Prostate gland (tissue), 2 donors: ENCODE measurements at regions not wholly inside any gene's neighbourhood (a gene's known extent, or its start where the extent isn't known, plus 50 kb on each side); places are given as distances from the start of the nearest gene placed in this dataset.

ENCODE experiments used
- DNase-seq: peaks from one replicate; pipeline ENCODE4 v3.0.0-alpha.2; 2019; ENCODE audit warnings: low spot score
- H3K27ac ChIP-seq, 2 donors: fragments of 200-600 bp; sonication (generic); 2 replicates each; pipeline ENCODE4 v1.5.1; 2017 to 2019
- H3K27me3 ChIP-seq: fragments of 200-600 bp; sonication (generic); replicated peaks from 2 replicates; pipeline ENCODE4 v1.5.1; 2019; ENCODE audit not compliant: insufficient read depth
- H3K36me3 ChIP-seq, 2 donors: fragments of 200-600 bp; sonication (generic); 1 replicate in 1 of 2; 2 replicates in 1 of 2; pipeline versions ENCODE4 v1.5.1 to v1.8.1; 2017 to 2019
- H3K4me1 ChIP-seq: fragments of 200-600 bp; sonication (generic); replicated peaks from 2 replicates; pipeline ENCODE4 v1.5.1; 2019
- H3K4me3 ChIP-seq, 2 donors: fragments of 200-600 bp; sonication (generic); 2 replicates each; pipeline ENCODE4 v1.5.1; 2017 to 2019
- H3K9me3 ChIP-seq: fragments of 200-600 bp; sonication (generic); 2 replicates; pipeline ENCODE4 v1.5.1; 2017
- POLR2A ChIP-seq: fragments of 450-650 bp; IDR thresholded peaks from one replicate; pipeline ENCODE4 v1.6.1; 2016; ENCODE audit warnings: antibody characterized with exemption, mild to moderate bottlenecking
- POLR2AphosphoS5 ChIP-seq: sonication (generic); formaldehyde crosslinking; IDR thresholded peaks from one replicate; pipeline ENCODE4 v1.6.1; 2017; ENCODE audit warnings: antibody characterized with exemption
- WGBS: methylation state at CpG from one replicate; pipeline ENCODE4 v1.1.5; 2018; 5-methylcytosine and 5-hydroxymethylcytosine counted together
- intact Hi-C: fragments of 100-400 bp; cut with DNase I; formaldehyde crosslinking; loops from one replicate; pipeline ENCODE4 v1.14.2; 2022
- TF ChIP-seq, protein P1 (sequence below), 4 experiments: fragments of 200-600 bp in 2 of 4; fragments of 450-650 bp in 2 of 4; sonication (generic) in 2 of 4; IDR thresholded peaks; 1 replicate in 3 of 4; 2 replicates in 1 of 4; pipeline ENCODE4 v1.5.1; 2016 to 2019; ENCODE audit warnings: antibody characterized with exemption in 4 of 4, mild to moderate bottlenecking in 2 of 4, moderate library complexity in 2 of 4

DNA sequence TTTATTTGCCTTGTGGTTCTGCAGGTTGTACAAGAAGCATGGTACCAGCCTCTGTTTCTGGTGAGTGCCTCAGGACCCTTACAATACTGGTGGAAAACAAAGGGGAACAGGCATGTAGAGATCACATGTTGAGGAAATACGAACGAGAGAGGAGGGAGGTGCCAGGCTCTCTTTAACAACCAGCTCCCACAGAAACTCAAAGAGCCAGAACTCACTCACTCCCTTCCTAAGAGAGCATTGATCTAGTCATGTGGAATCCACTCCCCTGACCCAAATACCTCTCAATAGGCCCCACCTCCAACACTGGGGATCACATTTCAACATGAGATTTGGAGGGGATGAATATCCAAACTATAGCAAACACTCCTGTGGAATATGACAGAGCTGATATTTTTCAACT lies 938.0 kb downstream of the GALC start:
- no peaks in the 10 kb centered on the region for H3K4me1 ChIP-seq
- H3K9me3 ChIP-seq = no peaks in the 10 kb centered on the region
- TF ChIP-seq, protein P1, sequence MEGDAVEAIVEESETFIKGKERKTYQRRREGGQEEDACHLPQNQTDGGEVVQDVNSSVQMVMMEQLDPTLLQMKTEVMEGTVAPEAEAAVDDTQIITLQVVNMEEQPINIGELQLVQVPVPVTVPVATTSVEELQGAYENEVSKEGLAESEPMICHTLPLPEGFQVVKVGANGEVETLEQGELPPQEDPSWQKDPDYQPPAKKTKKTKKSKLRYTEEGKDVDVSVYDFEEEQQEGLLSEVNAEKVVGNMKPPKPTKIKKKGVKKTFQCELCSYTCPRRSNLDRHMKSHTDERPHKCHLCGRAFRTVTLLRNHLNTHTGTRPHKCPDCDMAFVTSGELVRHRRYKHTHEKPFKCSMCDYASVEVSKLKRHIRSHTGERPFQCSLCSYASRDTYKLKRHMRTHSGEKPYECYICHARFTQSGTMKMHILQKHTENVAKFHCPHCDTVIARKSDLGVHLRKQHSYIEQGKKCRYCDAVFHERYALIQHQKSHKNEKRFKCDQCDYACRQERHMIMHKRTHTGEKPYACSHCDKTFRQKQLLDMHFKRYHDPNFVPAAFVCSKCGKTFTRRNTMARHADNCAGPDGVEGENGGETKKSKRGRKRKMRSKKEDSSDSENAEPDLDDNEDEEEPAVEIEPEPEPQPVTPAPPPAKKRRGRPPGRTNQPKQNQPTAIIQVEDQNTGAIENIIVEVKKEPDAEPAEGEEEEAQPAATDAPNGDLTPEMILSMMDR (IDR thresholded peaks at IDR 0.05) = no peak
- no peak for TF ChIP-seq POLR2A
- no peak for TF ChIP-seq POLR2AphosphoS5
- H3K4me3 ChIP-seq = no peak overlapping the region
- no peaks in the 10 kb centered on the region for H3K36me3 ChIP-seq
- H3K27me3 ChIP-seq = no peaks in the 10 kb centered on the region
- intact Hi-C loops = no loop called here
- 58% methylated on average over 2 of the region's 2 CpGs for WGBS
- DNase-seq = no peak
- no peak overlapping the region for H3K27ac ChIP-seq

DNA sequence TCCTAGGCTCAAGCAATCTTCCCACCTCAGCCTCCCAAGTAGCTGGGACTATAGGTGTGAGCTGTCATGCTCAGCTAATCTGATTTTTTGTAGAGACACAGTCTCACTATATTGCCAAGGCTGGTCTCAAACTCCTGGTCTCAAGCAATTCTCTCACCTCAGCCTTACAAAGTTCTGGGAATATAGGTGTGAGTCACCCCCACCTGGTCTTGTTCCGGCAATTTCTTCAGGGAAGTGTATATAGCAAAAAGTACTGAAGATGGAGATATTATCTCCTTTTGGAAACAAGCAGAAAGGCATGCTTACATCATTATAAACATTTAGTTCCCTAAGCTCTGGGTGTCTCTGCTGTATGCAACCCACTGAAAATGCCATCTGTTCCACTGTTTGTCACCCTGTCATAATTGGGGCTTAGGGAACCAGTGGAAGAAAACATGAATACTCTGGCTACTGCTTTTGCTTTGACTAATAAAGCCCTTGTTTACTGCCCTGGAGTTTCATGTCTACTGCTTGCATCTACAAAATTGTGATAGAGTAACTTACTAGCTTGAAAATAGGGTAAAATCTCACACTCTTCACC lies 940.2 kb downstream of the GALC start:
- Histone ChIP-seq H3K4me1 (no peaks in the 10 kb centered on the region), H3K27me3 (no peaks in the 10 kb centered on the region), H3K4me3 (no peak overlapping the region), H3K27ac (no peak overlapping the region), H3K9me3 (no peaks in the 10 kb centered on the region), H3K36me3 (no peaks in the 10 kb centered on the region)
- intact Hi-C loops = no loop called here
- WGBS = 67% methylated on average over 1 of the region's 1 CpG
- TF ChIP-seq, protein P1 (IDR thresholded peaks at IDR 0.05) = no peak
- no peak for TF ChIP-seq POLR2AphosphoS5
- no peak for TF ChIP-seq POLR2A
- no peak for DNase-seq

GRCh38 chr14:87050421-87050820 lies 942.6 kb downstream of the GALC start:
- no peak overlapping the region for H3K27ac ChIP-seq
- no peaks in the 10 kb centered on the region for H3K4me1 ChIP-seq
- no peaks in the 10 kb centered on the region for H3K27me3 ChIP-seq
- H3K36me3 ChIP-seq = no peaks in the 10 kb centered on the region
- DNase-seq = no peak
- 64% methylated on average over 1 of the region's 1 CpG for WGBS
- no peaks in the 10 kb centered on the region for H3K9me3 ChIP-seq
- TF ChIP-seq POLR2A = no peak
- TF ChIP-seq POLR2AphosphoS5 = no peak
- TF ChIP-seq, protein P1 (IDR thresholded peaks at IDR 0.05) = no peak
- H3K4me3 ChIP-seq = no peak overlapping the region
- intact Hi-C loops = no loop called here

DNA sequence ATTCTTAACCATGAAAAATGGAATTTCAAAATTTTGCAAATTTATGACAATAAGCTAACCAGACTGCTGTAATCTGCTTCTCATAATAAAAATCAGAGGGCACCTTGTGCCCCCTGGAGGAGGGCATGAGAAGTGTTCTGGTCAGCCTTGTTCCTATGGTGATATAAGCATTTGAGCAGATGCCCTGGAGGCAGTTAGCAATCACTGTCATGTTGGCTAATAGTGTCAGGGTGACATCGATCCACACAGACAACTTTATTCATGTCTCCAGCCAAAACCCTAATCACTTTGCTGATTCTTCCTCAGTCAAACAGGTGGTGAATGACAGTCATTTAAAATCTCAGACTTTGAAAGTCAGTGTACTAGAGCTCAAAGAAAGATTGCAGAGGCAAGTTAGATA lies 943.0 kb downstream of the GALC start:
- H3K36me3 ChIP-seq = no peaks in the 10 kb centered on the region
- 5% methylated on average over 1 of the region's 1 CpG for WGBS
- intact Hi-C loops = no loop called here
- no peak for DNase-seq
- no peaks in the 10 kb centered on the region for H3K27me3 ChIP-seq
- no peaks in the 10 kb centered on the region for H3K4me1 ChIP-seq
- H3K9me3 ChIP-seq = no peaks in the 10 kb centered on the region
- no peak overlapping the region for H3K4me3 ChIP-seq
- H3K27ac ChIP-seq = no peak overlapping the region
- TF ChIP-seq POLR2AphosphoS5 (no peak), POLR2A (no peak)
- TF ChIP-seq, protein P1 (IDR thresholded peaks at IDR 0.05) = no peak

DNA sequence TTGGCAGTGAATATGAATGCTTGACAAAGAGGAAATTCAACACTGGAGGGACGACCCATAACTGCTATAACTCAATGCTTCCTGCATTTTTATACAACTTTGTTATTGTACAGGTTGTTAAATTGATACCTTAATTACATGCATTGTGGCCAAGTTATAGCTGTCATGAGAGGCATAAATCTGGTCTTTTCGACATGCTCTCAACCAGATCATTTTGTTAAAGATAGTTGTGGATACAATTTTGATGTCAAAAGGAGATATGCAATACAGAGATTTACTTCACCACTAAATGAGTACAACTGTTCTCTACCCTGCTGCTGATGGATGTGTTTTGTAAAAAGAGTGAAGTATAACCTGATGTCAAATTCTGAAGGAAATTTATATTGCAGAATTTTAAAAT lies 946.0 kb downstream of the GALC start:
- H3K4me1 ChIP-seq = no peaks in the 10 kb centered on the region
- TF ChIP-seq POLR2A (no peak), POLR2AphosphoS5 (no peak)
- TF ChIP-seq, protein P1 (IDR thresholded peaks at IDR 0.05) = no peak
- intact Hi-C loops = no loop called here

More for the DNA sequence above, 946.0 kb downstream of the GALC start:
- no peak for DNase-seq
- Histone ChIP-seq H3K4me3 (no peak overlapping the region), H3K36me3 (no peaks in the 10 kb centered on the region), H3K9me3 (no peaks in the 10 kb centered on the region), H3K27ac (no peak overlapping the region), H3K27me3 (no peaks in the 10 kb centered on the region)
- 45% methylated on average over 2 of the region's 2 CpGs for WGBS
